ENCODE measurements at regions not wholly inside any gene's neighbourhood (a gene's known extent, or its start where the extent isn't known, plus 50 kb on each side); places are given as distances from the start of the nearest gene placed in this dataset.

DNA sequence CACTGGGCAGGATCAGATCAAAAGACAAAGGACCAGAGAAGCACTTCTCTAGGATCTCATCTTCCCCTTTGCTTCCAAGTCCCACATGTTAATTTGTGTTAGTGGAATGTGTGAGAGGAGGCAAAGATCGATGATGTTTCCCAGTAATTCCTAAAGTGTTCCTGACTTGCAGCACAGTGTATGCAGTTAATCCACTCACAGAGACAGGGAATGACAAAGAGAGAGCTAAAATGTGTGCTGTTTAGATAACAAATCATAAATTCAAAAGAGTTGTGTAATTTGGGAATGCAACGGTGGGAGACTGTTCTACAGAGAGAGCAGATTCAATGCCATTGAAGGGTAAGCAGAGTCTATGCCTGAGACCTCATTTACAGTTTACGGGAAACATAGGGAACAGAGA is 132.0 kb upstream of the SVIL start:
- WGBS, 2 donors, result 84 to 91% methylated on average over 3 of the region's 3 CpGs
- TF ChIP-seq POLR2A (IDR thresholded peaks at IDR 0.05), result no peak
- TF ChIP-seq, protein P1, sequence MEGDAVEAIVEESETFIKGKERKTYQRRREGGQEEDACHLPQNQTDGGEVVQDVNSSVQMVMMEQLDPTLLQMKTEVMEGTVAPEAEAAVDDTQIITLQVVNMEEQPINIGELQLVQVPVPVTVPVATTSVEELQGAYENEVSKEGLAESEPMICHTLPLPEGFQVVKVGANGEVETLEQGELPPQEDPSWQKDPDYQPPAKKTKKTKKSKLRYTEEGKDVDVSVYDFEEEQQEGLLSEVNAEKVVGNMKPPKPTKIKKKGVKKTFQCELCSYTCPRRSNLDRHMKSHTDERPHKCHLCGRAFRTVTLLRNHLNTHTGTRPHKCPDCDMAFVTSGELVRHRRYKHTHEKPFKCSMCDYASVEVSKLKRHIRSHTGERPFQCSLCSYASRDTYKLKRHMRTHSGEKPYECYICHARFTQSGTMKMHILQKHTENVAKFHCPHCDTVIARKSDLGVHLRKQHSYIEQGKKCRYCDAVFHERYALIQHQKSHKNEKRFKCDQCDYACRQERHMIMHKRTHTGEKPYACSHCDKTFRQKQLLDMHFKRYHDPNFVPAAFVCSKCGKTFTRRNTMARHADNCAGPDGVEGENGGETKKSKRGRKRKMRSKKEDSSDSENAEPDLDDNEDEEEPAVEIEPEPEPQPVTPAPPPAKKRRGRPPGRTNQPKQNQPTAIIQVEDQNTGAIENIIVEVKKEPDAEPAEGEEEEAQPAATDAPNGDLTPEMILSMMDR (IDR thresholded peaks at IDR 0.05), result no peak
- H3K4me3 ChIP-seq (ENCODE audit: low read depth, poor library complexity, severe bottlenecking), result no peak overlapping the region
- no peak for DNase-seq (ENCODE audit: low spot score in 2 of 2)
- intact Hi-C loops (cut with DNase I; ENCODE audit: low total_unique reads), result no loop called here

DNA sequence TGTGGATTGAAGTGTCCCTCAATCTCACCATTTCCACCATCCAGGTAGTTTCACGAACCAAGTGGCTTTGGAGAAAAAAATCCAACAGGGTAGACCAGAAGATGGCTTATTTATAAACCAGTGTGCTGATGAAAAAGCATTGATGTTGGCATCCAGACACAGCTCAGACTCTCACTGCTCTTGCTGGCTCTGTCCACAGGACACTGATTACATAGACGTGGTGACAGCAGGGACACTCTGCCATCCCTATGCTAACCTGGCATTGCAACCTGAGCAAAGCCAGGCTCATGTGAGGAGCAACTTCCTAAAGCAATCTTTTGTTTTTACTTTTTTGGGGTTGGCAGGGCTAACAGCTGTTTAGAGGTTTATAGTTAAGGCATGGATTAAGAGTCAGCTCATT is 130.6 kb upstream of the SVIL start:
- no peak overlapping the region for H3K4me3 ChIP-seq (ENCODE audit: low read depth, poor library complexity, severe bottlenecking)
- TF ChIP-seq POLR2A (IDR thresholded peaks at IDR 0.05), result no peak
- TF ChIP-seq, protein P1 (IDR thresholded peaks at IDR 0.05), result no peak
- intact Hi-C loops (cut with DNase I; ENCODE audit: low total_unique reads), result no loop called here
- no peak for DNase-seq (ENCODE audit: low spot score in 2 of 2)
- whole genome bisulfite sequencing, 2 donors, result 77 to 82% methylated on average over 2 of the region's 2 CpGs

DNA sequence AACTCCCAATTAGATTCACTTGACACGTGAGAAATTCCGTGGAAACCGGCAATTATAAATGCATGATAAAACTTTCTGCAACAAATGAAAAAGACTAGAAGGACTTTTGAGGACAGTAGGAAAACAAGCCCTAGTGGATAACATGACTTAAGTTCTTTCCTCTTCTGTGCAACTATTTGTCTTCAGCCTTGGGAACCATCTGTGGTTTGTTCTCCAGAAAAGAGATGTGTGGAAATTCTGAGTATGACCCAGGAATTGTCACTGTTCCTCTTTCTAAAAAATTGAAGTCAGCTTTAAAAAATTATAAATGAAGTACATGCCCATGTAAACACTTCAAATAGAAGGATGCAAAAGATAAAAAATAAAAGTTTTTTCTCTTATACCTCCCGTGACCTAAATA is 128.6 kb upstream of the SVIL start:
- no peak for DNase-seq (ENCODE audit: low spot score in 2 of 2)
- no peak overlapping the region for H3K4me3 ChIP-seq (ENCODE audit: low read depth, poor library complexity, severe bottlenecking)
- intact Hi-C loops (cut with DNase I; ENCODE audit: low total_unique reads), result no loop called here
- WGBS, 2 donors, result 67 to 75% methylated on average over 4 of the region's 4 CpGs
- TF ChIP-seq, protein P1 (IDR thresholded peaks at IDR 0.05), result no peak
- no peak for TF ChIP-seq POLR2A (IDR thresholded peaks at IDR 0.05)

DNA sequence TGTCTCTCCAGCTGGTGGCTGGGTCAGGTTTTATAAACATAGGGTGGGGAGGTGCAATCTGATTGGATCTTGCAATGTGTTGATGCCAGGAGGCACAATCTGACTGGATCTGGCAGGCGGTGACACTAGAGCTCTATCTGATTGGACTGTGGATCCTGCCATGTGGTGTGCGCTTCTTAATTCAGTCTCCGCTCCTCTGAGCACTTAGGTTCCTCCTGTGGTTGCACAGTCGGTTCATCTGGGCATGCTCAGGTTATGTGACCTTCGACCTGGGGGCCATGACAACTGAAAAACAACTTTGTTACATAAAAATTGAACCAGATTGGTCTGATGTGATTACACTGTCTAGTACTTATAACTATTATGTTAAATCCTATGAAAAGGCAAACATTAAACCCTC is 127.1 kb upstream of the SVIL start:
- 74 to 78% methylated on average over 5 of the region's 5 CpGs for WGBS, 2 donors
- H3K4me3 ChIP-seq (ENCODE audit: low read depth, poor library complexity, severe bottlenecking), result no peak overlapping the region
- intact Hi-C loops (cut with DNase I; ENCODE audit: low total_unique reads), result no loop called here
- no peak for DNase-seq (ENCODE audit: low spot score in 2 of 2)
- TF ChIP-seq POLR2A (IDR thresholded peaks at IDR 0.05), result no peak
- TF ChIP-seq, protein P1 (IDR thresholded peaks at IDR 0.05), result no peak

DNA sequence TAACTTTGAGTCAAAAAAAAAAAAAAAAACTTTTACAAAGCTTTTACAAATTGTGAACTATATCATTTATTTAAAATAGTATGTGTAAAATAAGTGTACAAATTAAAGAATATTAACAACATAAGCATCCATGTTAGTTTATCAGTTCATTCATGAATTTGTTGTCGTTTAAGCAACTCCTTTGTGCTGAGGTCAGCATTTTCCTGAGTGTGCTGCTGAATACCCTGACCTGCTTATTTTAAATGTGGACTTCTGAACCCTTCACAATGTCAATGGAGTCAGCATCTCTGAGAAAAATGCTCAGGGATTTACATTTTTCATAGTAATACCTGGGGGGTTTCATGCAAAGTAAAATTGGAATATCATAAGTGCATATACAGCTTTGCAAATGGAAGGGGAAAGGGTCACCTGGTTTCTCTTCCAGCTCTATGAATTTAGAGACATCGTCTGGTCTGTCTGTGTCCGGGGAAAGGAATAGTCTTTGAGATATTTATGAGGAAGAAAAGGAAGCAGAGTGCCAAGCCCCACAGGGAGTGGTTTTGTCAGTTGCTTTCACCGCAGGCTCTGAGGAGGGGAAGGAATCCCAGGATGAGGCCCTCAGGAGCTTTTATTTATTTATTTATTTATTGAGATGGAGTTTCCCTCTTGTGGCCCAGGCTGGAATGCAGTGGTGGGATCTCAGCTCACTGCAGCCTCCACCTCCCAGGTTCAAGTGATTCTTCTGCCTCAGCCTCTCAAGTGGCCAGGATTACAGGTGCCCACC is 125.5 kb upstream of the SVIL start:
- no peak overlapping the region for H3K4me3 ChIP-seq (ENCODE audit: low read depth, poor library complexity, severe bottlenecking)
- no peak for TF ChIP-seq POLR2A (IDR thresholded peaks at IDR 0.05)
- TF ChIP-seq, protein P1 (IDR thresholded peaks at IDR 0.05), result no peak
- WGBS, 2 donors, result 78 to 80% methylated on average over 4 of the region's 4 CpGs
- no peak for DNase-seq (ENCODE audit: low spot score in 2 of 2)
- intact Hi-C loops (cut with DNase I; ENCODE audit: low total_unique reads), result no loop called here

Data from lower leg skin (tissue), 4 donors.